ENCODE measurements at regions not wholly inside any gene's neighbourhood (a gene's known extent, or its start where the extent isn't known, plus 50 kb on each side); places are given as distances from the start of the nearest gene placed in this dataset.

DNA sequence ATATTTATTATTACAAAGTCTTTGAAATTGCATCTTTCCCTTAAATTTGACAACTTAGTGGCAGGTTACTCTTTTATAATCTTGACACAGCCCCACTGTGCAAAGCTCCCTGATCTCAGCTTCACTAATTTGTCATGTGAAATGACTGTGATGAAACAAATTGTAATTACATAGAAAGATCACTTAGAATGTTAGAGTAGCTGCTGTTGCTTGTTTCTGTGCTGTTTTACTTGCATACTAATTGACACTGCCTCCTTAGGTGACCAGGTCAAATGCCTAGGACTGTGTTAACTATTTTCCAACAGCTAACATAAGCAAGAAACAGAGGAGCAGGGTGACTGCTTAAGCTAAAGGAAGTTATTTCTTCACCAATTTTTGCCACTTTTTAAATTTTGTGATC lies 211.3 kb downstream of the ZNF326 start:
- TF ChIP-seq, protein P1, sequence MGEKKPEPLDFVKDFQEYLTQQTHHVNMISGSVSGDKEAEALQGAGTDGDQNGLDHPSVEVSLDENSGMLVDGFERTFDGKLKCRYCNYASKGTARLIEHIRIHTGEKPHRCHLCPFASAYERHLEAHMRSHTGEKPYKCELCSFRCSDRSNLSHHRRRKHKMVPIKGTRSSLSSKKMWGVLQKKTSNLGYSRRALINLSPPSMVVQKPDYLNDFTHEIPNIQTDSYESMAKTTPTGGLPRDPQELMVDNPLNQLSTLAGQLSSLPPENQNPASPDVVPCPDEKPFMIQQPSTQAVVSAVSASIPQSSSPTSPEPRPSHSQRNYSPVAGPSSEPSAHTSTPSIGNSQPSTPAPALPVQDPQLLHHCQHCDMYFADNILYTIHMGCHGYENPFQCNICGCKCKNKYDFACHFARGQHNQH (CRISPR knock-in tag; IDR thresholded peaks at IDR 0.05), result no peak
- TF ChIP-seq NFE2L2 (IDR thresholded peaks at IDR 0.05; ENCODE audit: low read length), result no peak

All from HepG2 (cell line).